SKM-1 (cell line): ENCODE measurements at regions not wholly inside any gene's neighbourhood (a gene's known extent, or its start where the extent isn't known, plus 50 kb on each side); places are given as distances from the start of the nearest gene placed in this dataset.
"Not testable (repeated sequence)": the region's sequence is repeated elsewhere in the genome, so short reads cannot be mapped to it uniquely, and the experiment has no call there.

ENCODE experiments used
- DNase-seq: peaks from one replicate; lab custom pipeline; 2025; ENCODE audit not compliant: unreplicated experiment; lab: John Stamatoyannopoulos, UW

DNA sequence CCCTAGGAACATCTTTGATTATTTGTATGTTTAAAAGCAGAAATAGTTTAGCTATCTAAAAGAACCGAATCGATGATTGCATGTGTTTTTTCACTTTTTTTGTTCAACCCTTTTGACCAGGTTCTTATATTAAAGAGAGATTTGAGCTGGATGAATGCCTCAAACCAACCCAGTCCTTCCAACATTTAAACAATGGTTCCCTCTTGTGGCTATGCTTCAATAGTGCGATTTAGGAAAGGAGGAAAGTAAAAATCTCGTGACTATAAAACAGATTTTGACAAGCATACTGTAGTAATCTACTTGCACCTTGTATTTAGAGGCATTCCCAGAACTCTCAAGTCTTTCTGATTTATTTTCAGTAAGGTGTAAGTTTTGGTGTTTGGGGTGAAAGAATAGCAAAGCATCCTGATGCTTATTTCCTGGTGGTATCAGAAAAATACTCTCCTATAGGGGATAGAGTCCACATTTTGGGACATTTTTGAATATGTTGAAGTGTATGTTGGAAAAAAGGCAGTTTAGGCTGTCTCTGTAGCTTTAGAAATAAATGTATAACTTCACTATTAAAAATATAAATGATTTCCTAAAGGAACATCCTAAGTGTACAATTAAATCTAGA is 159.6 kb upstream of the KCNH8 start:
- peak; percentile 70 for DNase-seq

DNA sequence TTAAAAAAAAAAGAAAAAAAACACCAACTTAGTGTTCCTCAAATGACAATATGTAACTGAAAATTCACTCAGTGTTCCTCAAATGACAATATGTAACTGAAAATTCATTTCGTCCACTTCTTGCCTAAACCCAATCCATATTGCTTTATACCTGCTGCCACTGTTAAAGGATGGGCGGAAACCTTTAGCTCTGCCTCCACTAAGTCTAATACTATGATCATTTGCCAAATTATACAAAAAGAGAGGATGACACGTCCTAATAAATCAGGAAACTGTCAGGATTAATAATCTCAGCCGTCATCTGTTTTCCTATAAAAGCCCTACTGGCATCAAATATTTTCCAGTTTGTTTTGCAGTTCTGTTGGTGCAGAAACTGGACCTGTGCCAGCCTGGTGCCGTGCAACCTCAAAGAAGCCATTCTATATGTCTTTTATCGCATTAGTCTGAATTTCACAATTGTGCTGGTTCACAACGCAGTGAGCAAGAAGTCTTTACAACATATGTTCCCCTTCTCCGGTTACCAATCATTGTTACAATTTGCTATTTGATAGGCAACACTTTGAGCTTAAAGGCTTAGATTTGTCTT is 160.4 kb upstream of the KCNH8 start:
- DNase-seq: no peak

DNA sequence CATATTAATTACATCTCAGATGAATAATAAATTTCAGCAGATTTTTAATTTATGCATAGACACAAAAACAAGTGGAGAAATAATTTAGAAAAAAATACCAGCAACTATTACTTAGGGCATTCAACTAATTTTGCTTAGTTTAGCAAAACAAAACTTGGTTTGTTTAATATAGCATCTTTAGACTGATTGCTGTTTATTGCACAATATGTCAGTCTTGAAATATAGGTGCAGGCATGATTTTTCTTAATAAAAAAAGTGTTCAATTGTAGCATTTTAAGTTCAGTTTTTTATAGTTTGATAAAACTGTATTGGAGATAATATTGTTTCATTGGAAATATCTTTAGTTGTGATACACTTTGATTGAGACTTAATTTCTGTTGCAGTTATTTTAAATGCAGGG is 161.2 kb upstream of the KCNH8 start:
- no peak for DNase-seq

DNA sequence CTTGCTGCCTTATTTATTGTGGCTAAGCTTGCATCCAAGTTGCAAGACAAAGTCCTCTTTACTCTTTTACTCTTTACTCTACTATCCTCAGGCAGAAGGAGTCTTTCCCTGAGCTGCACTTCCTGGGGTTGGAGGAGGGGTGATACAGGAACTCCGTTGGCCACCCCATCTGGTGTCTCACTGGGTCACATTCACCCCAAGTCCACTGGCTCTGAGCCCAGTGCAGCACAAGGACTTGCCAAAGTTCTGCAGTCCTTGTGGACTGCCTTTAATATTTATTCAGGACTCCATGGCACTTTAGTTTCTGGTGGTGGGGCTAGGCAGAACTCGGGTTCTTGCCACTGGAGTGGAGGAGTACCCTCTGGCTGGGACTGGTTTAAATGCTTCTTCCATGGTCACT is 165.4 kb upstream of the KCNH8 start:
- no peak for DNase-seq

DNA sequence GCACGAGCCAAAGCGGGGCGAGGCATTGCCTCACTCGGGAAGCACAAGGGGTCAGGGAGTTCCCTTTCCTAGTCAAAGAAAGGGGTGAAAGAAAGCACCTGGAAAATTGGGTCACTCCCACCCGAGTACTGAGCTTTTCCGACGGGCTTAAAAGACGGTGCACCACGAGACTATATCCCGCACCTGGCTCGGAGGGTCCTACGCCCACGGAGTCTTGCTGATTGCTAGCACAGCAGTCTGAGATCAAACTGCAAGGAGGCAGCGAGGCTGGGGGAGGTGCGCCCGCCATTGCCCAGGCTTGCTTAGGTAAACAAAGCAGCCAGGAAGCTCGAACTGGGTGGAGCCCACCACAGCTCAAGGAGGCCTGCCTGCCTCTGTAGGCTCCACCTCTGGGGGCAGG is 172.2 kb upstream of the KCNH8 start:
- DNase-seq: not testable (repeated sequence)

DNA sequence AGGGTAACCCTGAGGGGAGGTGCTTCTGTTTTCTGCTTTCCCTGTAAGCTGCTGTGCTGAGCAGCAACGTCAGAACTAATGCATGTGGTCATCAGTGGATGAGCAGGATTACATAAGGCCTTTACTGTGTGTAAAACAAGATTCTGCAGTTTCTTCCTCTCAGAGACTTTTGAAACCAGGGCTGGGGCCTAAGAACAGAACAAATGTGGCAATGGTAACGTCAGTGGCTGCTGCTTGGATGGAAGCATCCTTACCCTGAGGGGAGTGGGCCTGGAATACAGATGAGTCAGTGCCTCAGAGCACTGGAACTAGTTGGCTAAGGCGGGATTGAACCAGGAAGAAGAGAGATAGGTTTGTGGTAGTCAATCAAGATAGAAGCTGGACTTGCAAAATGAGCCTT is 180.2 kb upstream of the KCNH8 start:
- no peak for DNase-seq

DNA sequence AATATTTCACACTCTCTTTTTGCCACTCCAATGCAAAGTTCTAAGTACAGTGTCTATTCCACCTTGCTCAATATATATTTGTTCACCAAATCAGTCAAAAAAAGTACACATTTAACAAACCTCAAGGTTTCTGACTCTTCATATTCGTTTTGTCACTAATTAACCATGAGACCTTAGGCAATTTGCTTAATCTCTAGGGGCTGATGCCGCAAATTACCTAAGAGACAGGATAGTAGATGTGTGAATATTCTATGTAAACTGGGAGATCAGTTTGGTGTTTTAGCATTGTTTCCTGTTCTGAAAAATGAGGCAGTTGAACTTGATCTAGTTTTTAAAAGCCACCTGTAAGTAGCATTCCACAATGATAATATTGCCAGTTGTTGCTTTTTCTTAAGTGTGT is 182.5 kb upstream of the KCNH8 start:
- DNase-seq: no peak

DNA sequence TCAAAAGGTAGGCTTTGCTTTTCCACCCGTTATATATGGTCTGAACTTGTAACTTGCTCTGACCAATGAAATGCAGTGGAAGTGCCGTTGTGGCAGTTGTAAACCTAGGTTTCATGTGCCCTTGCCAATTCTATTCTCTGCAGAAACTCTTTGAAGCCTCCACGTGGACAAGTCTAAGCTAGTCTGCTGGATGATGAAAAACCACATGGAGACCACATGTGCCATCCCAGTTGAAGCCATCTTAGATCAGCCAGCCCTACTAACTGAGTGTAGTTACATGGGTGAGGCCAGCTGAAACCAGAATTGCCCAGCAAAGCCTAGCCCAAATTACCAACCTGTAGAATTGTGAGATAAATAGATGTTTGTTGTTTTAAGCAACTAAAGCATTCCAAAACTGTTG is 183.7 kb upstream of the KCNH8 start:
- DNase-seq: no peak

DNA sequence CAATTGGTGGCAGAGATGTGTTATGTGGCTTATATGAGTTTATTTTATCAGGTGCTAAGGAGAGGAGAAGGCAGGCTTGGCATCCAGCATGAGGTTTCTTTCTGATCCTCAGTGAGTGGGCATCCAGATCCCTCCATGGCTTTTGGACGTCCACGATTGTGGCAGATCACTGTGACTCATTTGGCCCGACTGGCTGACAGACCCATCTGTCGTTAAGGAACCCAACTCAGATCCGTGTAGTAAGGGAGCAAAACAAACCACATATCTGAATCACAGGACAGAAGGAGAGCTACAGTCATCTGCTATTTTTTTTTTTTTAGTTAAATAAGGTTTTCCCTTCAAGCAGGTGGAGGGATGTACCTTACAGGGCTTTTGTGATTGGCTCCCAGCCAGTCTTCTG is 197.0 kb upstream of the KCNH8 start:
- no peak for DNase-seq

DNA sequence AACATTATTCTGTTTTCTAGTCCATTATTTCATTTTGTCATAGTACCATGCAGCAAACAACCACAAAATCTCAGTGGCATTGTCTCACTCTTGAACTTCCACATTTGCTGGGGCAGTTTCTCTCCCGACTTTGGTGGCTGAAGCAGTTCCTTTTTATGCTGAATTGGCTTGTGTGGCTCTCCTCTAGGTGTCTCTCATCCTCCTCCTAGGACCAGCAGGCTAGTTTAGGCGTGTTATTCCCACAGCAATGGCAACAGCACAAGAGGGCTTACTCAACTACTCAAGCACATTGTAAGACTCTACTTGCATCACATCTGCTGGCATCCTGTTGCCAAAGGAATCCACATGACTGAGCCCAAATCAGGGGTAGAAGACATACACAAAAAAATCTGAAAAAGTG is 201.8 kb upstream of the KCNH8 start:
- peak; percentile 86 for DNase-seq

DNA sequence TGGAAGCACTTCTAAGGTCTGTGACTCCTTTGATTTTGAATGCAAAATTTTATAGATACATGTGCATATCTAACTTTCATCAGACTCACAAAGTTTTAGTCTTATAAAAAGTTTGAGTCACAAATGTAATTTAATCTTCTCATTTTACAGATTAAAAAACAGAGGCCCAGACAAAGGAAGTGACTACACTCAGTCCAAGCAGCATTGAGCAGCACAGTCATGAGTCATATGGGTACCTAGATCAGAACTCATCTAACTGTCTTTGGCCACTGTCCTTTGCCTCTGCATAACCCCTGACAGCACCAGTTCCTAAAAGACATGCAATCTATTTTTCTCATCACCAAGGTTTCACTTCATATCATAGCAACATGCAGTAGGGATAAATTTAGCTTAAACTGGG is 210.7 kb upstream of the KCNH8 start:
- no peak for DNase-seq

DNA sequence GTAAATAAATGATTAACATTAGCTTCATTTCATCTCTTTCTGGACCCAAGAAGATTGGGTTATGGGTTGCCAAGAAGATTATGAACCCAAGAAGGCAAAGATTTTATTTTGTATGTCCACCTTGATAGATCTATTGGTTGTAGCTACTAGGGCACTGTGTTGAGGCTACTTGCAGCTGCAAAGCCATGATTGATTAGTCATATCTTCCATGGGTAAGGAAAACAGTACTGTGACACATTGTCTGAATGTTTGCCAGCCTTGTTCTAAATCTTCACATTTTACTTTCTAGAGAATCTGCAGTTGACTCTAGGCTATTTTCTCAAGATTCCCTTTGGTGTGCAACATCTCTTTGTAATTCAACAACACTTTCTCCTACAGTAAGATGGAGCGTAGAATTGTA is 229.2 kb upstream of the KCNH8 start:
- no peak for DNase-seq

DNA sequence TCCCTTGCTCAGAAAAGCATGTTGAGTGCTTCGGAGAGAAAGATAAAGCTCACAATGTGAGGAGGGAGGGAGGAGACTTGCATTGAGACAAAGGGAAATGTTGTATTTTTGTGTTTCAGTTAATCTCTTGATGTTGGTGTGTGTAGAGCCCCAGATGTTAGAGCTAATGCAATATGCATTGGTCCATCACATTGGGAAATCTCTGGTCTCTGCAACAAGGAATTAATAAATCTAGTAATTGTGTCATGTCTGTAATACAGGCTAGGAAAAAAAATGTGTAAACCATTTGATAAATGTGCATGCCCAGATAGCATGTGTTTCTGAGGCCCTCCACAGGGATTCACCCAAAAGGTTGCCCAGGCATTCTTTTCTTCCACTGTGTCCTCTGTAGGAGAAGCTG is 230.4 kb upstream of the KCNH8 start:
- DNase-seq: no peak

DNA sequence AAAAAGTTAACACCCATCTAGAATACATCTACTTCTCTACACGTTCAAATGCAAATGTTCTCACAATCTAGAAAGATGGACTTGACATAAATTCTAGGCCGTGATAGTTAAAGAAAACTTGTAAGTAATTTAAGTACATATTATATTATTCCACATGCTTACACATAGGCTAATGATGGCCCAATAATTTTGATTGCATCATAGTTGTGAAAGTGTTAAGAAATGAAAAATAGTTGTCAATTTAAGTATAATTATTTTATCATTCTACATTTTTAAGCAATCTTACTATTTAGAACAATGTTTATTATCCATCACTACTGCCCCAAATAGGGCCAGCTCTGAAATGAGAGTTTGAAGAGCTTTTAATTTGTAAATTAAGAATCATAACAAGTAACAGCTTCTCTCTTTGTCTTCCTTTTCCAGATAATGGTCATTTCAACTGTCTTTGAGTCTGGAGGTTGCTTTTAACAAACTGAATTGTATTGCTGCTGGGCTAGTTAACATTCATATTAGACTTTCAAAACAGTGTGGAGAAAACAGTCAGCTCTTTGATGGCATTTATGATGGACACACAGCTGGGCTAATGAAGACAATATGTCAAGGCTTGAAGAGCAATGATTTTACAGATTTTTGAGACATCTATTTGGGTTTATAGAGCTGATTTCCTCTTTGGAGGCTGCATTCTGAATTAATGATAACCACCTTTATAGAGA is 246.1 kb upstream of the KCNH8 start:
- DNase-seq: no peak

DNA sequence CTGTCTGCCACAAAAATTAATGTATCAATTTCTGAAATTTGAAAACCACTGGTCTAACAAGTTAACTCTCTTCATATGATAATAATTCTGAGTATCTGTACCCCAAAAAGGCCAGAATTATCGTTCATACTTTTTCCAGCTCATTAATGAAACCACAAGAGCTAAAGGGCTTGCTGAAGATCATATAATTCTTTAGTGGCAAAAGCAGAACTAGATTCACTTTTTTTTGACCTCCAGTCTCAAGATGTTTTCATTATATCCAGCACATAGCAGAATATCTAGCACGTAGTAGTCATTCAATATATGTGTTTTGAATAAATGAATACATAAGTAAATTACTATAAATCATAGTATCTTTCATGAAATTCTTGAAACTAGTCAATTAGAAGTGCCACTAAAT is 246.7 kb upstream of the KCNH8 start:
- no peak for DNase-seq

DNA sequence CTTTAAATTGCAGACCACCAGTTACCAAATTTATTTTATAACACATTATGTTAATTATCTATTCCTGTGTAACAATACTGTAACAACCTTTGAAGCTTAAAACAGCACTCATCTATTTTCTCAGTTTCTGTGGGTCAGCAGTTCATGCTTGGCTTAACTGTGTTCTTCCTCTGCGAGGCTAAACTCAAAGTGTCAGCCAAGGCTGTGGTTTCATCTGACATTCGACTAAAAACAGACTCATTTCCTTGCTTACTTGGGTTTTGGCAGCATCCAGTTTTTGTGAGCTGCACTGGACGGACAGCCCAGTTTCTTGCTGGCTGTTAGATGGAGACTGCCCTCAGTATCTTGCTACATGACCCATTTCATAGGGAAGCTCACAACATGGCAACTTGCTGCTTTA is 247.3 kb upstream of the KCNH8 start:
- no peak for DNase-seq

DNA sequence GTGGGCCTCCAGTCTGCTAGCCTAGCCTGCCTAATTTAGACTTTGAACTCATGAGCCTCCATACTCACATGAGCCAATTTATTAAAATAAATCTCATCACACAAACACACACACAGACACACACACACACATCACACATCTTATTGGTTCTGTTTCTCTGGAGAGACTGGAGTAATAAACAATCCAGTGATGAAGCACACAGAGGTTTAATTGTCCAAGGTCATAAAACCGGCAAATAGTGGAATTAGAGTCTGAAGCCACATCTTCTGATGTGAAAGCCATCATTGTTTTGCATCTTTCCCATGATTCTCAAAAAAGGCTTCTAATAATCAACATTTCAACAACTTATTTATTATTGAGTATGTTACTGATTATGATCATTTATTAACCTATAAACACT is 249.4 kb upstream of the KCNH8 start:
- no peak for DNase-seq

DNA sequence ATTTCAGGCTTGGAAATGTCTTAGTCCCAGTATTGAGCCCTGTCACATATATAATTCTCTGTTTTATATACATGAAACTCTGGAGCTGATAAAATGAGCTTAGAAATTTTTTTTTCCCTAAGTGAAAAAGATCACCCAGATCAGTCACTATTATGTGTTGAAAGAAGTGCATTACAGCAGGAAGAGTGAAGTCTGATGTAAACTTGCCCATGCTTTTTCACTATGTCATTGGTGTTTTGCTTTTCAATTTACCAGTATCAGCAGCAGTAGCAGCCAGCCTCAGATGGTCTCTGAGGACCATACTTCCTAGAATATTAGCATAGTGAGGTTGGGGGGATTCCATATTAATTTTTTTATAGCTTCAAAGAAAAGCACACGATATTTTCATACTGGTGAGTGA is 255.6 kb upstream of the KCNH8 start:
- no peak for DNase-seq

DNA sequence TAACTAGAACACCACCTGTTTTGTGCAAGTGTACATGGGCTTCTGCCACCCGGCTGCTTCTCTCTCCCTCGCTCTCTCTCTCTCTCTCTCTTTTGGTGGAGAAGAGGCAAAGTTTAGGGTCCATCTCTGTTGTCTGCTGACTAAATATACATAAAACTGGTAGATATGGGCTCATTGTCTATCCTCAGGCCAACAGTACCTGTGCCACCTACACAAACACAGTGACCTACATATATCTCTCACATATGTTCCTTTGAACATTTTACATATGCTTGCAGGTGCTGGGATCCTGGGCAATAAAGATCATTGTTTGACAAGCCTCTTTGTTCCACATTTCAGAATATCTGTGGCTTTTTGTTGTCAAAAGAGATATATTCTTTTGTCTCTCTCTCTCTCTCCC is 256.3 kb upstream of the KCNH8 start:
- DNase-seq: no peak

DNA sequence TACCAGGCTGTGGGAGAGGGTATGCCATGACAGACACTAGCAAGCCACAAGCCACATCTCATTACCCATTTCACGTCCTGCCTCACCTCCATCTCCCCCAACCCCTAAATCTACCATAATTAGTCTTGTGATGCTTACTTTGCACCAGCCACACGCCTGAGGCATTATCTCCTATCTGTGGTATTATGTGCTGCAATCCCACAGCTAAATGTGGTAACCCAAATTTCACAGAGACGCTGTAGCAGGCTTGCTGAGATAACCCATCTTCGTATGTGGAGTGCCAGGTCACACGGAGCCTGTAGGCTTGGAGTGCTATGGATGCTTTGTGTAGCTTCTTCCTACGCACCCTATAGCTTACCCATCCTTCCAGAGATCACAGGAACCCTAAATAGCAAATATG is 256.7 kb upstream of the KCNH8 start:
- peak; percentile 49 for DNase-seq

DNA sequence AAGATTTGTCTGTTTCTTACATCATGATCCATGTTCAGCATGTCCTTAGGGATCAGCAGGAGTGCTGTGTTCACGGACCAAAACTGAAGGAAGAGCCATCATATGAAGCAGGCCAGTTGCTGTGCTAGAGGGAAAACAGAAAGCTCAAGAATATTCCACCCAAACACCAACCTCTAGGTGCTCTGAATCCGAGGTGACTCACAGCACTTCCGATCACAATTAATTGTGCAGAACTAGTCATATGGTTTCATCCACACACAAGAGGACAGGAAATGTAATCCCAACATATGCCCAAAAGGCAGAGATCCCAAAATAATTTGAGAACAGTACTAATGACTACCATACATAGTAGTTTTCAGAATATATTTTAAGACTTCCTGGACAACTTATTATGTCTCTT is 257.9 kb upstream of the KCNH8 start:
- no peak for DNase-seq

DNA sequence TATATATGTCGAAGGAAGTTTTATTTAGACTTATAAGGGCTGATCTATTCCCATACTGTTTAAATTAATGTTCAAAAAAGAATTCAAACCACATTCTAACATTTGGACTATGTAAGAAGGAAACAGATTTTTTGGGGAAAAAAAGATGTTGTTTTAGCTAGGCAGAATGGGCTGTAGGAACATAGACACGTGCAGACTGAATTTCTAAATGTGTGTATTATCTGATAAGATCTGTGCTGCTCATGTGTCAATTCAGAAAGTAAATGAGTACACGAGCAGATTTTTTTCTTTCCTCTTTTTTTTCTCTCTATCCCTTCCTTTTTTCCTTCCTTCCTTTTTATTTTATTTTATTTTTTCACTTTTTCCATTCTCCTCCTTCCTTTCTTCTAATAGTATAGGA is 259.5 kb upstream of the KCNH8 start:
- no peak for DNase-seq

DNA sequence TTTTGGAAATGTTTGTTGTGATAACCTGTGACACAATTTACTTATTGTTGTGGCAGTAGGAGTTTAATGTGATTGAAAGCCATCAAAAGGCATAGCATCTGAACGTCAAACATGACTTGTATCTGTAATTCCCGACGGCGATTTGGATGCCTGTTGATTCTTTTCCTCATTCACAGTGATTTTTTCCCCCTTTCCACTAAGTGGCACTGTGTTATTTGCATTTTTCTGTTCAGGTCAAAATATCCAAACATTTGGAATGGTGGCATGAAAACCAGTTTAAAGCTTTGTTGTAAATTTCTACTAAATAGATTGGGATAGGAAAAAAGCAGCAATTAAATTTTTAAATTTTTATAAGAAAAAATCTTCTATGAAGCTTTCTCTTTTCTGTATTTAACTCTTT is 259.9 kb upstream of the KCNH8 start:
- DNase-seq: no peak
